SK-N-SH (cell line): ENCODE measurements at regions not wholly inside any gene's neighbourhood (a gene's known extent, or its start where the extent isn't known, plus 50 kb on each side); places are given as distances from the start of the nearest gene placed in this dataset.

ENCODE experiments used
- CTCF ChIA-PET: fragments of 300-600, 350-600 bp; formaldehyde crosslinking; extraction: SDS; loops from one replicate; lab custom pipeline; 2021; lab: Yijun Ruan, JAX
- POLR2A ChIA-PET: fragments of 350-600 bp; sonication (Branson Sonifier 250); formaldehyde crosslinking; extraction: SDS; loops from one replicate; lab custom pipeline; 2020; ENCODE audit warnings: antibody characterized with exemption, inconsistent platforms; lab: Yijun Ruan, JAX
- DNase-seq: peaks from one replicate; pipeline ENCODE4 v3.0.0; 2012
- H2AFZ ChIP-seq: fragments of 200-600 bp; sonication (generic); 2 replicates; pipeline ENCODE4 v1.8.1; 2016; ENCODE audit warnings: antibody characterized with exemption, mild to moderate bottlenecking, low read depth
- H3F3A ChIP-seq: fragments of 200-600 bp; sonication (generic); replicated peaks from 2 replicates; pipeline ENCODE3; 2016; ENCODE audit warnings: antibody characterized with exemption, mild to moderate bottlenecking; ENCODE audit not compliant: insufficient read depth
- H3K27ac ChIP-seq, 2 experiments: fragments of 200-500 bp in 1 of 2; fragments of 200-600 bp in 1 of 2; sonication (Bioruptor generic) in 1 of 2; sonication (generic), shearing (Covaris generic) in 1 of 2; 2 replicates each; pipeline versions ENCODE4 v1.5.1 to v1.6.1; 2014 to 2016; ENCODE audit warnings: low read depth in 2 of 2, inconsistent platforms in 1 of 2, low read length in 1 of 2, mild to moderate bottlenecking in 1 of 2, mixed read lengths in 1 of 2
- H3K27me3 ChIP-seq: fragments of 200-600 bp; sonication (generic), shearing (Covaris generic); 2 replicates; pipeline ENCODE4 v1.6.1; 2016; ENCODE audit warnings: mixed run types; ENCODE audit not compliant: insufficient read depth
- H3K36me3 ChIP-seq, 2 experiments: fragments of 200-500 bp in 1 of 2; fragments of 200-600 bp in 1 of 2; sonication (Bioruptor generic) in 1 of 2; sonication (generic) in 1 of 2; replicated peaks in 1 of 2; 2 replicates each; pipeline versions ENCODE3 to v1.5.1; 2014 to 2016; ENCODE audit warnings: low read length in 1 of 2, mild to moderate bottlenecking in 1 of 2; ENCODE audit not compliant: insufficient read depth in 2 of 2, control insufficient read depth in 1 of 2
- H3K4me1 ChIP-seq, 2 experiments: fragments of 200-500 bp in 1 of 2; fragments of 200-600 bp in 1 of 2; sonication (Bioruptor generic) in 1 of 2; sonication (generic), shearing (Covaris generic) in 1 of 2; 2 replicates each; pipeline versions ENCODE4 v1.5.1 to v1.6.1; 2014 to 2016; ENCODE audit warnings: low read depth in 1 of 2, low read length in 1 of 2, mixed run types in 1 of 2; ENCODE audit not compliant: insufficient read depth in 2 of 2, control insufficient read depth in 1 of 2
- H3K4me2 ChIP-seq: fragments of 200-600 bp; sonication (generic), shearing (Covaris generic); 2 replicates; pipeline ENCODE4 v1.6.1; 2017; ENCODE audit warnings: mixed run types
- H3K4me3 ChIP-seq, 2 experiments: fragments of 200-500 bp in 1 of 2; fragments of 200-600 bp in 1 of 2; sonication (Bioruptor generic) in 1 of 2; sonication (generic), shearing (Covaris generic) in 1 of 2; 2 replicates each; pipeline versions ENCODE4 v1.5.1 to v1.8.1; 2014 to 2016; ENCODE audit warnings: low read depth in 2 of 2, inconsistent platforms in 1 of 2, low read length in 1 of 2, mild to moderate bottlenecking in 1 of 2, mixed read lengths in 1 of 2, moderate library complexity in 1 of 2
- H3K79me2 ChIP-seq: fragments of 200-600 bp; sonication (generic); 2 replicates; pipeline ENCODE4 v1.8.1; 2017; ENCODE audit warnings: mild to moderate bottlenecking; ENCODE audit not compliant: insufficient read depth
- H3K9ac ChIP-seq: fragments of 200-600 bp; sonication (generic); 2 replicates; pipeline ENCODE4 v1.6.1; 2017; ENCODE audit warnings: mixed run types
- H3K9me2 ChIP-seq: fragments of 200-600 bp; sonication (generic); 2 replicates; pipeline ENCODE4 v1.6.1; 2017; ENCODE audit warnings: mixed run types
- H3K9me3 ChIP-seq: fragments of 200-600 bp; sonication (generic); 2 replicates; pipeline ENCODE4 v1.6.1; 2017; ENCODE audit warnings: mixed run types, mild to moderate bottlenecking, moderate library complexity
- H4K20me1 ChIP-seq: fragments of 200-600 bp; sonication (generic); 2 replicates; pipeline ENCODE4 v1.6.1; 2017; ENCODE audit warnings: mild to moderate bottlenecking, mixed run types; ENCODE audit not compliant: insufficient read depth
- CTCF ChIP-seq: fragments of 200-600 bp; sonication (generic); IDR thresholded peaks from 2 replicates; pipeline ENCODE4 v1.6.1; 2017; ENCODE audit warnings: antibody characterized with exemption, mild to moderate bottlenecking, moderate library complexity
- EP300 ChIP-seq, 2 experiments: IDR thresholded peaks; 2 replicates each; pipeline versions ENCODE4 v1.4.0 to v1.6.1; 2012; ENCODE audit warnings: borderline replicate concordance in 1 of 2, low read depth in 1 of 2, low read length in 1 of 2
- EZH2phosphoT487 ChIP-seq: fragments of 200-600 bp; sonication (generic); IDR thresholded peaks from 2 replicates; pipeline ENCODE4 v1.6.1; 2017; ENCODE audit warnings: low read depth, mixed run types, mild to moderate bottlenecking, antibody characterized with exemption, moderate library complexity, borderline replicate concordance
- FOXJ3 ChIP-seq: sonication (generic); formaldehyde crosslinking; IDR thresholded peaks from 2 replicates; pipeline ENCODE4 v1.5.1; 2020; ENCODE audit warnings: mild to moderate bottlenecking, missing genetic modification reagents
- FOXM1 ChIP-seq: IDR thresholded peaks from 2 replicates; pipeline ENCODE4 v1.4.0; 2012; ENCODE audit warnings: low read depth, mild to moderate bottlenecking
- GABPA ChIP-seq: IDR thresholded peaks from 2 replicates; pipeline ENCODE4 v1.4.0; 2012; ENCODE audit warnings: low read depth, mild to moderate bottlenecking
- GATA2 ChIP-seq: sonication (generic); formaldehyde crosslinking; IDR thresholded peaks from 2 replicates; pipeline ENCODE4 v1.5.0; 2020; ENCODE audit warnings: mild to moderate bottlenecking, missing genetic modification reagents
- JUND ChIP-seq: IDR thresholded peaks from 2 replicates; pipeline ENCODE4 v1.4.0; 2012
- NFIC ChIP-seq: IDR thresholded peaks from 2 replicates; pipeline ENCODE4 v1.4.0; 2012; ENCODE audit warnings: borderline replicate concordance
- PBX3 ChIP-seq: IDR thresholded peaks from 2 replicates; pipeline ENCODE4; 2012
- RAD21 ChIP-seq: IDR thresholded peaks from 2 replicates; pipeline ENCODE4 v1.6.1; 2012; ENCODE audit warnings: mild to moderate bottlenecking, low read length
- RFX5 ChIP-seq: IDR thresholded peaks from 2 replicates; pipeline ENCODE4 v1.6.1; 2012; ENCODE audit warnings: mild to moderate bottlenecking, improper control_type of control experiment, low read length
- SIN3A ChIP-seq: IDR thresholded peaks from 2 replicates; pipeline ENCODE4 v1.6.1; 2012; ENCODE audit warnings: low read depth, mild to moderate bottlenecking, low read length, moderate library complexity, borderline replicate concordance
- TEAD4 ChIP-seq: IDR thresholded peaks from 2 replicates; pipeline ENCODE4 v1.4.0; 2012; ENCODE audit warnings: mild to moderate bottlenecking, borderline replicate concordance; ENCODE audit not compliant: insufficient read depth
- USF2 ChIP-seq: fragments of 150-350 bp; IDR thresholded peaks from 2 replicates; pipeline ENCODE4 v1.6.1; 2017; ENCODE audit warnings: antibody characterized with exemption, low read length, low read depth, borderline replicate concordance
- ZBTB33 ChIP-seq: IDR thresholded peaks from 2 replicates; pipeline ENCODE4 v1.4.0; 2012; ENCODE audit warnings: low read depth, borderline replicate concordance
- WGBS: methylation state at CpG from one replicate; pipeline ENCODE4 v1.1.6; 2017; ENCODE audit warnings: low lambda C conversion rate; 5-methylcytosine and 5-hydroxymethylcytosine counted together

- TF ChIP-seq CTCF (no peak), GATA2 (CRISPR knock-in tag) (no peak), RFX5 (no peak), JUND (no peak), ZBTB33 (no peak), FOXM1 (no peak), FOXJ3 (no peak)
- TF ChIP-seq, all 33 proteins: peak for 0
Measured at GRCh38 chr11:104783241-104783640, 115.0 kb downstream of the CASP12 start (continued).

- TF ChIP-seq NFIC (no peak), RFX5 (no peak), JUND (no peak), USF2 (no peak), RAD21 (no peak), EP300 (IDR thresholded peaks at IDR 0.05; ENCODE audit: borderline replicate concordance in 1 of 2, low read depth in 1 of 2, low read length in 1 of 2) (no peak), TEAD4 (no peak), PBX3 (no peak), SIN3A (no peak), GABPA (no peak), EZH2phosphoT487 (no peak)
- H3K27ac ChIP-seq, result no peak overlapping the region
- no peaks in the 10 kb centered on the region for H3F3A ChIP-seq
- no peaks in the 10 kb centered on the region for H3K9me2 ChIP-seq
- no peaks in the 10 kb centered on the region for H3K79me2 ChIP-seq
- no peak overlapping the region for H3K4me2 ChIP-seq
- H3K9ac ChIP-seq, result no peak overlapping the region
- no peaks in the 10 kb centered on the region for H3K36me3 ChIP-seq
- ChIA-PET POLR2A (no interaction called here), CTCF (no interaction called here)
- H2AFZ ChIP-seq, result no peak overlapping the region
- DNase-seq, result no peak
- H3K27me3 ChIP-seq, result no peaks in the 10 kb centered on the region
- no peaks in the 10 kb centered on the region; the same call in 1 of the 2 replicates for H3K9me3 ChIP-seq
- H3K4me1 ChIP-seq, result no peaks in the 10 kb centered on the region
- H3K4me3 ChIP-seq, result no peak overlapping the region
- no peaks in the 10 kb centered on the region for H4K20me1 ChIP-seq
- 77% methylated on average over 1 of the region's 1 CpG for WGBS
Measured at GRCh38 chr11:104782377-104782754, 115.9 kb downstream of the CASP12 start.
